GM18868 (cell line): ENCODE measurements at regions not wholly inside any gene's neighbourhood (a gene's known extent, or its start where the extent isn't known, plus 50 kb on each side); places are given as distances from the start of the nearest gene placed in this dataset.

ENCODE experiments used
- ATAC-seq: cut with Tn5 transposase; IDR thresholded peaks from one replicate; pipeline ENCODE4 v1.9.1; 2021; ENCODE audit warnings: mild to moderate bottlenecking, moderate library complexity; ENCODE audit not compliant: unreplicated experiment

- ATAC-seq, result no peak
Observed at GRCh38 chr17:77894126-77894956, 64.2 kb upstream of the TNRC6C start.

GRCh38 chr17:77897741-77898301, 60.7 kb upstream of the TNRC6C start:
- ATAC-seq, result no peak

- no peak for ATAC-seq
Observed at GRCh38 chr17:77898521-77899434, 59.7 kb upstream of the TNRC6C start.

- ATAC-seq, result no peak
Observed at GRCh38 chr17:77899498-77899897, 59.0 kb upstream of the TNRC6C start.

DNA sequence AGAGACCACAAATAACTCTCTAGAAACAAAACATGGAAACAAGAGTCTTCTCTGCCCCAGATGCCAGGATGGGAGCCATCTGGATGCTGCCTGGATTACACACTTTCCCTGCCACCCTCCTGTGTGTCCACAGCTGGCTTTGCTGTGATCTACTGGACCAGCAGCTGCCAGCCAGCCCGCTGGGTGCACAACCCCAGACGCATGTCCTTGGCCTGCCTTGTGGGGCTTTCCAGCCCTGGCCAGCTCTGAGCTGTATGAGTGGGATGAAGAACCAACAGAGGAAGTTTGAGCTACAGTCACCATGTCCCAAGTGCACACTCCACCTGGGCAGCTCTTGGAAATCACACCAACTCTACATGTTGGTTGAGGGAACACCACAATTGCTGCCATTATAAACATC, 57.0 kb upstream of the TNRC6C start:
- ATAC-seq, result no peak

GRCh38 chr17:77905266-77905665, 53.2 kb upstream of the TNRC6C start:
- ATAC-seq, result no peak

DNA sequence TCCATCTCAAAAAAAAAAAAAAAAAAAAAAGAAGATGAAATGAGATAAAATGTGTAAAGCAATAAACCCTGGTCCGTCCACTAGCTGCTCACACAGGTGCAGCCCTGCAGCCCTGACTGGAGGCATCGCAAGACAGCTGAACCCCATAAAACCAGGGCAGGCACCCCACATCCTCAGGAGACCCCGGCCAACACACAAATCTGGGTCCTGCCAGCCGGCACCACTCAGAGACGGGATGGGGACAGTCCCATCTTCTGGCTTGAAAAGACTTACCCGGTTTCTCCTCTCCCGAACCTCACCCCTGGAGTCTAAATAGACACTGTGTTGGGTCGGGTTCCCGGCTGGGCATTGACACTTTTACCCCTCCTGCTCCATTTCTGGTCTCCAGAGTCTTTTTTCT, 52.7 kb upstream of the TNRC6C start:
- no peak for ATAC-seq

- no peak for ATAC-seq
Observed at GRCh38 chr17:77906377-77906871, 52.1 kb upstream of the TNRC6C start.

DNA sequence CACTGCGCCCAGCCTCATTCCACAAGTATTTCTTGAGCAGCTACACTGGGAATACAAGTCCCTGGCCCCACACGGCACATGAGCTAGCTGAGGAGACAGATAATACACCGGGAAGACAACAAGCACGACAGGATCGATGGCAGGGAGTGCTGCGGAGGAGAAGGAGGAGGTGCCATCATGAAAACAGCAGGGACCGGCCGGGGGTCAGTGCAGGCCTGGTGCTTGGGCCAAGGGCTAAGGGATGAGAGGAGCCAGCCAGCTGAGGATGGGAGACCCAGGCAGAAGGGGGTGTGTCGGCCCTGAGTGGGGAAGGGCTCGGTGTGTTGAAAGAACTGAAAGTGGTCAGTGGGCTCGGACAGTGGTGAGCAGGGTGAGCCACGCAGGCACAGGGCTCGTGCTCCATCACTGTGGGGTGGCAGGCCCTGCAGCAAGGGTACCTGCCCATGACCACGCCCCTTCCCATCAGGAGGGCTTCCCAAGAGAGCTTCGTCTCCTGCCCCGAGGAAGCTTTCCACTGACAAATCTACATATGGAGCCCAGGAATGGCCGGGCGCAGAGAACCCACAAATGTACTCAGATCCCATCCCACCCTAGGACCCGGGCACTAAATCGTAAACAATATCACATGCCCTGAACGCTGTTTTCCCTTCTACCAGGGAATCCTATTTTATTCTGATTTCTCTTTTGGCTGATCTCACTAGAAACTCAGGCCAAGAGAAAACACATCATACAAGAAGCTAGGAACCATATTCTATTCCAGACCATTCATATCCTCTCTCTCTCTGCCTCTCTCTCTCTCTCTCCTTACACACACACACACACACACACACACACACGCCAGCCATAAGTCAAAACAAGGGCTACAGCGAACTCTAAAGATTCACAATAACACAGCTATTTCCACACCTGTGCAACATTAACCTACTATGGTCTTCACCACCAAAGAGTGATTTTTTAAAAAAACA, 50.7 kb upstream of the TNRC6C start:
- no peak for ATAC-seq

- no peak for ATAC-seq
Observed at GRCh38 chr17:77908501-77908900, 50.0 kb upstream of the TNRC6C start.
